GM19328 (cell line): ENCODE measurements at regions not wholly inside any gene's neighbourhood (a gene's known extent, or its start where the extent isn't known, plus 50 kb on each side); places are given as distances from the start of the nearest gene placed in this dataset.

ENCODE experiments used
- ATAC-seq: cut with Tn5 transposase; IDR thresholded peaks from one replicate; pipeline ENCODE4 v1.9.1; 2021; ENCODE audit warnings: mild to moderate bottlenecking, moderate library complexity; ENCODE audit not compliant: unreplicated experiment

GRCh38 chr2:40886100-40886499 is 434.2 kb upstream of the SLC8A1 start:
- no peak for ATAC-seq

GRCh38 chr2:40886655-40887054 is 434.8 kb upstream of the SLC8A1 start:
- no peak for ATAC-seq

GRCh38 chr2:40896358-40896757 is 444.5 kb upstream of the SLC8A1 start:
- no peak for ATAC-seq

- no peak for ATAC-seq
Measured at GRCh38 chr2:40914666-40915065, 462.8 kb upstream of the SLC8A1 start.

- no peak for ATAC-seq
Measured at GRCh38 chr2:40915651-40916050, 463.8 kb upstream of the SLC8A1 start.

GRCh38 chr2:40935349-40935748 is 483.5 kb upstream of the SLC8A1 start:
- ATAC-seq = no peak

GRCh38 chr2:40937284-40937683 is 485.4 kb upstream of the SLC8A1 start:
- ATAC-seq = no peak

- ATAC-seq = no peak
Measured at GRCh38 chr2:40953341-40953740, 501.5 kb upstream of the SLC8A1 start.

GRCh38 chr2:40955042-40955441 is 503.2 kb upstream of the SLC8A1 start:
- no peak for ATAC-seq

- no peak for ATAC-seq
Measured at GRCh38 chr2:40955635-40956034, 503.7 kb upstream of the SLC8A1 start.

- ATAC-seq = no peak
Measured at GRCh38 chr2:40957508-40957907, 505.6 kb upstream of the SLC8A1 start.

GRCh38 chr2:40962026-40962425 is 510.1 kb upstream of the SLC8A1 start:
- ATAC-seq = no peak

- ATAC-seq = no peak
Measured at GRCh38 chr2:40964509-40965250, 512.8 kb upstream of the SLC8A1 start.

- ATAC-seq = no peak
Measured at GRCh38 chr2:40967451-40967850, 515.6 kb upstream of the SLC8A1 start.

- no peak for ATAC-seq
Measured at GRCh38 chr2:40975151-40975550, 523.3 kb upstream of the SLC8A1 start.

- no peak for ATAC-seq
Measured at GRCh38 chr2:40997362-40997761, 545.5 kb upstream of the SLC8A1 start.

GRCh38 chr2:41000374-41000773 is 548.5 kb upstream of the SLC8A1 start:
- ATAC-seq = no peak

GRCh38 chr2:41000906-41001305 is 549.0 kb upstream of the SLC8A1 start:
- no peak for ATAC-seq

- no peak for ATAC-seq
Measured at GRCh38 chr2:41004700-41005099, 552.8 kb upstream of the SLC8A1 start.

GRCh38 chr2:41020358-41020757 is 568.5 kb upstream of the SLC8A1 start:
- no peak for ATAC-seq

- ATAC-seq = no peak
Measured at GRCh38 chr2:41024816-41025215, 572.9 kb upstream of the SLC8A1 start.

GRCh38 chr2:41026613-41027012 is 574.7 kb upstream of the SLC8A1 start:
- no peak for ATAC-seq

- no peak for ATAC-seq
Measured at GRCh38 chr2:41027095-41027494, 575.2 kb upstream of the SLC8A1 start.
